Astrocyte of the spinal cord (primary cell): ENCODE measurements at regions not wholly inside any gene's neighbourhood (a gene's known extent, or its start where the extent isn't known, plus 50 kb on each side); places are given as distances from the start of the nearest gene placed in this dataset.

Experiments
- DNase-seq: peaks from one replicate; pipeline ENCODE4 v3.0.0; 2011; ENCODE audit warnings: low read depth, low spot score
- H3K4me3 ChIP-seq: 2 replicates; pipeline ENCODE4 v1.5.1; 2011; ENCODE audit warnings: low read depth, mild to moderate bottlenecking, low read length, moderate library complexity
- in situ Hi-C: cut with HindIII; loops from 2 replicates; pipeline ENCODE4 v1.10.0; 2017; ENCODE audit warnings: low sequenced_read_pairs
- TF ChIP-seq, protein P1 (sequence below): IDR thresholded peaks from 2 replicates; pipeline ENCODE4 v1.5.1; 2012; ENCODE audit warnings: low read depth, mild to moderate bottlenecking, low read length, inconsistent platforms

DNA sequence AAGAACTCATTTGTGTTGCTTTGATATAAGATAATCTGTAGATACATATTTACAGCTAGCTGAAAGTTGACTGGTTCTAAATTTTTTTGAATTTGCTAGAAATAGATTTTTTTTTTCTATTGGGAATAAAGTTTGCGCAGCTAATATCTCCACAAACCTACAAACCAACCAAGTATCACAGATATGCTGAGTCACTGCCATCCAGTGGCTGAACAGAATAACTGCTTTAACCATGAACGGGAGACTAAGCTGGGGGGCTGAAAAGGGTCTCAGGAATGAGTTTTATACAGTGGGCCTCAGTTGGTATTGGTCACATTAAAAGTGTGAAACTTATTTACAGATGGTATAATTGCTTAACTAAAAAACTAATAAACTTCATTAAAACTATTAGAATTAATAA lies 326.7 kb upstream of the CNR1 start:
- DNase-seq, result peak; percentile 61
- H3K4me3 ChIP-seq, result no peak overlapping the region
- in situ Hi-C loops, result no loop called here
- TF ChIP-seq, protein P1, sequence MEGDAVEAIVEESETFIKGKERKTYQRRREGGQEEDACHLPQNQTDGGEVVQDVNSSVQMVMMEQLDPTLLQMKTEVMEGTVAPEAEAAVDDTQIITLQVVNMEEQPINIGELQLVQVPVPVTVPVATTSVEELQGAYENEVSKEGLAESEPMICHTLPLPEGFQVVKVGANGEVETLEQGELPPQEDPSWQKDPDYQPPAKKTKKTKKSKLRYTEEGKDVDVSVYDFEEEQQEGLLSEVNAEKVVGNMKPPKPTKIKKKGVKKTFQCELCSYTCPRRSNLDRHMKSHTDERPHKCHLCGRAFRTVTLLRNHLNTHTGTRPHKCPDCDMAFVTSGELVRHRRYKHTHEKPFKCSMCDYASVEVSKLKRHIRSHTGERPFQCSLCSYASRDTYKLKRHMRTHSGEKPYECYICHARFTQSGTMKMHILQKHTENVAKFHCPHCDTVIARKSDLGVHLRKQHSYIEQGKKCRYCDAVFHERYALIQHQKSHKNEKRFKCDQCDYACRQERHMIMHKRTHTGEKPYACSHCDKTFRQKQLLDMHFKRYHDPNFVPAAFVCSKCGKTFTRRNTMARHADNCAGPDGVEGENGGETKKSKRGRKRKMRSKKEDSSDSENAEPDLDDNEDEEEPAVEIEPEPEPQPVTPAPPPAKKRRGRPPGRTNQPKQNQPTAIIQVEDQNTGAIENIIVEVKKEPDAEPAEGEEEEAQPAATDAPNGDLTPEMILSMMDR, result peak; percentile 65

DNA sequence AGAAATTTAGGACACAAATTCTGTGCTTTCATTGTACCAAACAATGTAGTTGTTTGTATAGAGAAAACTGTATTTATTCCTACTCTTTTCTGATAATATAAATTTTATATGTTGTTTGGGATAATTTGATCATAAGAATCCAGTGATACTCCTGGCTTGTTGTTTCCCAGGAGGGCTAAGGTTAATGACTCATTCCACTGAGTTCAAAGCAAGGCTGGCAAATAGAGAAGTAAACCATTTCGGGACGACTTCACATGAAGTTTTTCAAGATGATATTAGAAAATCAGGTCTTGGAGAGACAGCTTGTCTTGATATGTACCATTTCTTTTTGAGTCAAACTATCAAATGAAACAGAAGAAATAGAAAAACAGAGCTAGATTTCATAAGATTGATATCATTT lies 326.1 kb upstream of the CNR1 start:
- DNase-seq, result no peak
- in situ Hi-C loops, result no loop called here
- no peak overlapping the region for H3K4me3 ChIP-seq
- TF ChIP-seq, protein P1, result no peak

DNA sequence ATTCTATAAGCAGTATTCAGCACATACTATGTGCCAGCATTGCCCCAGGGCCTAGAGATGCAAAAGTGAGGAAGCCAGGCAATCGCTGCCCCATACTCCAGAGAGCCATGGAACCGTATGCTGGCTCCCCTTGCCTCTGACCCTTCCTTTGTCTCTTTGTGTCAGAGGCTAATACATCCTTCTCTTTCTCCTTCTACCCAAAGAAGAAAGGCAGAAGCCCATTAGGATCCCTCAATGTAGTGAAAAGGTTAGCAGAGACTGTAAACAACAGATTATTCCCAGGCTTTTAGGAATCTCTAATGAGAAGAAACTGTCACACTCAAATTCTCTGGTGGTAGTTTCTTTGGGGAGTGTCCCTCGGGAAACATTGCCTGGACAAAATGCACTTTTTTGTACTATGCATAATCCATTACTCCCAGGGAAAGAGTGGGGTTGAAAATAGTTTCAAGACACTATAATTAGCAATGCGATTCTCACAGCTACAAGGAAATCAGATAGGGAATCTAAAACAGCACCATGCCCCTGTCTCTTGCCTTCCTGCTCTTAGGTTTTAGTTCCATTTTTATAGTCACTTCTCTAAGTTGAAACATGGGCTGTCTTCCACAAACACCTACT lies 325.2 kb upstream of the CNR1 start:
- no peak overlapping the region for H3K4me3 ChIP-seq
- TF ChIP-seq, protein P1, result no peak
- in situ Hi-C loops, result no loop called here
- no peak for DNase-seq

DNA sequence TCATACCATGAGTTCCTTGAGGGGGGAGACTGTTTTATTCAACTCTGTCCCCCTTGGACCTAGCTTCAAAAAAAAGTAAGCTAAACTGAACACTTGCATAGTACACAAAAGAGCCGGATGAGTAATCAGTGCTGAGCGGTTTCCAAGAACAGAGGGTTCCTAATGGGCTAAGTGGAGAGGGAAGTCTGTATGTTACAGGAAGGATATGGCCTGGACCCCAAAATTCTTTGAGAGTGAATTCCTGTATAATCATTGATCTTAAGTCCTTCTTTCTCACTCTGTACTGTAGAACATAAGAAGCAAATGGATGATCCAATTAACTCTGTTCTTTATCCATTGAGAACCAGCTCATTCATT lies 324.7 kb upstream of the CNR1 start:
- DNase-seq, result peak; percentile 77
- in situ Hi-C loops, result no loop called here
- TF ChIP-seq, protein P1, result no peak
- H3K4me3 ChIP-seq, result no peak overlapping the region

DNA sequence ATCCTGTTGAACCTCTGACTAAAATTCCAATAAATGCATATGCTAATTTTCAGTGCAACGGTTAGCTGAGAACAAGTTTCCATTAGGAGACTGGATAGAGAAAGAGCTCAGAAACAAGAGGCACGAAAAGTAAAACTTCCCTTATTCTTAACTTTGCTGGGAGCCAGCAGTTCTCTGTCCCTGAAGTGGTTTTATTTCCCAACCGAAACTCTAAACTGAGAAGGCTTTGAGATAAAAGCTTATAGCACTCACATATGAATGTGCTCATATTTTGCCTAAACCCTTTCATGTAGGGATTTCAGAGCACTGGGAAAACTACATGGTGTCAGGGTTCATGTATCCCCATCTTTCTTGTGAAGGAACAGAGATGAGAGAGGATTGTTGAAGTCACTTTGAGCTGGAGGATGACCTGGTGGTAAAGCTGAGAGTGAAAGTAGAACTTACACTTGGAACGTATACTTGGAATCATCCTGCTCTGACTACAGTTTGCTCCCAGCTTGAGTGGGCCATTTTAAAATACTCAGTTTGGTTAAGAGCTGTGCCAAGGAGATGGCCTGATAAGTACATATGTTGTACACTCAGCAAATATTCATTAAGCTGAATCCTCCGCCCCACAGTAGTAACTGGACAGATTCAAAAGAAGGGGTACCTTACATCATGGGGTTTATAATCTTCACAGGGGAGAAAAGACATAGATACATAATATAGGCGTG lies 324.2 kb upstream of the CNR1 start:
- DNase-seq, result no peak
- in situ Hi-C loops, result no loop called here
- no peak overlapping the region for H3K4me3 ChIP-seq
- TF ChIP-seq, protein P1, result no peak

DNA sequence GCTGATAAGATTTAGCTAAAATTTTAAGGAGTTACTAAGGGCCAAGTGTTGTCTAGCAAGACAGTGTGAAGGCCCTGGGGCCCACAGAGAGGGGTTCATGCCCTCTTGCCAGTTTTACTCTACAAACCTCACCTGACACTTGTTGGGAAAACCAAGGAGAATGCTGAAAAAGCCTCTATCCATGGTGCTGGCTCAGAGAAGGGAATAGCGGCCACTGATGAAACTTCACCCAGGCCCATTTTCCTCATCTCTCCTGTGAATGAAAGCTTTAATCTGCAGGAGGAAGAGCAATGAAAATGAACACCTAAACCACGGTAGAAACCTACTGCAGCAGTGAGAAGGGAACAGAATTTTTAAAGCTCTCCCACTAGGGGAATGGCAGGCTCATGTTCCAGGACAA lies 317.3 kb upstream of the CNR1 start:
- no peak overlapping the region for H3K4me3 ChIP-seq
- TF ChIP-seq, protein P1, result no peak

More for the DNA sequence above, 317.3 kb upstream of the CNR1 start:
- DNase-seq, result no peak
- in situ Hi-C loops, result no loop called here
